ENCODE measurements at regions not wholly inside any gene's neighbourhood (a gene's known extent, or its start where the extent isn't known, plus 50 kb on each side); places are given as distances from the start of the nearest gene placed in this dataset.

- DNase-seq (ENCODE audit: insufficient read length, low spot score) (no peak), FAIRE-seq (no peak)
These were observed 168.4 kb upstream of the ARL4C start for GRCh38 chr2:234665304-234665703.

GRCh38 chr2:234661849-234662248 lies 165.0 kb upstream of the ARL4C start:
- FAIRE-seq = no peak
- DNase-seq (ENCODE audit: insufficient read length, low spot score) = no peak

- DNase-seq (ENCODE audit: insufficient read length, low spot score) (no peak), FAIRE-seq (no peak)
These were observed 164.3 kb upstream of the ARL4C start for GRCh38 chr2:234661175-234661574.

GRCh38 chr2:234655706-234656105 lies 158.8 kb upstream of the ARL4C start:
- DNase-seq (ENCODE audit: insufficient read length, low spot score) (no peak), FAIRE-seq (no peak)

GRCh38 chr2:234650911-234651310 lies 154.0 kb upstream of the ARL4C start:
- no peak for DNase-seq (ENCODE audit: insufficient read length, low spot score)
- FAIRE-seq = no peak

GRCh38 chr2:234649951-234650350 lies 153.1 kb upstream of the ARL4C start:
- FAIRE-seq = no peak
- no peak for DNase-seq (ENCODE audit: insufficient read length, low spot score)

GRCh38 chr2:234643407-234643806 lies 146.5 kb upstream of the ARL4C start:
- DNase-seq (ENCODE audit: insufficient read length, low spot score) (no peak), FAIRE-seq (no peak)

- no peak for FAIRE-seq
- no peak for DNase-seq (ENCODE audit: insufficient read length, low spot score)
These were observed 144.2 kb upstream of the ARL4C start for GRCh38 chr2:234641086-234641485.

- FAIRE-seq (no peak), DNase-seq (ENCODE audit: insufficient read length, low spot score) (no peak)
These were observed 143.8 kb upstream of the ARL4C start for GRCh38 chr2:234640657-234641056.

- no peak for FAIRE-seq
- no peak for DNase-seq (ENCODE audit: insufficient read length, low spot score)
These were observed 142.1 kb upstream of the ARL4C start for GRCh38 chr2:234638966-234639365.

GRCh38 chr2:234635284-234635683 lies 138.4 kb upstream of the ARL4C start:
- no peak for DNase-seq (ENCODE audit: insufficient read length, low spot score)
- no peak for FAIRE-seq

- DNase-seq (ENCODE audit: insufficient read length, low spot score) (no peak), FAIRE-seq (no peak)
These were observed 136.8 kb upstream of the ARL4C start for GRCh38 chr2:234633581-234634230.

- FAIRE-seq (no peak), DNase-seq (ENCODE audit: insufficient read length, low spot score) (no peak)
These were observed 135.9 kb upstream of the ARL4C start for GRCh38 chr2:234632527-234633391.

- no peak for FAIRE-seq
- no peak for DNase-seq (ENCODE audit: insufficient read length, low spot score)
These were observed 135.0 kb upstream of the ARL4C start for GRCh38 chr2:234631646-234632514.

GRCh38 chr2:234630801-234631261 lies 133.9 kb upstream of the ARL4C start:
- FAIRE-seq = no peak
- DNase-seq (ENCODE audit: insufficient read length, low spot score) = no peak

- no peak for FAIRE-seq
- DNase-seq (ENCODE audit: insufficient read length, low spot score) = no peak
These were observed 132.7 kb upstream of the ARL4C start for GRCh38 chr2:234629596-234629995.

- DNase-seq (ENCODE audit: insufficient read length, low spot score) (no peak), FAIRE-seq (no peak)
These were observed 132.1 kb upstream of the ARL4C start for GRCh38 chr2:234628953-234629352.

GRCh38 chr2:234627308-234627707 lies 130.4 kb upstream of the ARL4C start:
- FAIRE-seq (no peak), DNase-seq (ENCODE audit: insufficient read length, low spot score) (no peak)

- DNase-seq (ENCODE audit: insufficient read length, low spot score) (no peak), FAIRE-seq (no peak)
These were observed 129.8 kb upstream of the ARL4C start for GRCh38 chr2:234626566-234627130.

- FAIRE-seq (no peak), DNase-seq (ENCODE audit: insufficient read length, low spot score) (no peak)
These were observed 128.9 kb upstream of the ARL4C start for GRCh38 chr2:234625626-234626250.
